ENCODE measurements at regions not wholly inside any gene's neighbourhood (a gene's known extent, or its start where the extent isn't known, plus 50 kb on each side); places are given as distances from the start of the nearest gene placed in this dataset.

DNA sequence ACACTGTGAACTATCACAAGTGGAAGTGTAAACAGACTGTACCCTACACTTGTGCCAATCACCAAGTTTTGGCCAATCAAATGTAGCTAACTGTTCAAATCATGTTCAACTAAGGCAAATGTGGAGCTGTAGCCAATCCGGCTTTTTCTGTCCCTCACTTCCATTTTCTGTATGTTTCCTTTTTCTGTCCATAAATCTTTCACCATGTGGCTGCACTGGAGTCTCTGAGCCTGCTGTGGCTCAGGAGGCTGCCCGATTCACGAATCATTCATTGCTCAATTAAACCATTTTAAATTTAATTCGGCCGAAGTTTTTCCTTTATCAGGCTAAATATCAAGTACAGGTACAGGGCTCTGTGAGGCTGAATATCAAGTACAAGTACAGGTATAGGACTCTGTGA lies 216.5 kb downstream of the RFC3 start:
- no peaks in the 10 kb centered on the region for H3K27me3 Mint-ChIP-seq
- H3K36me3 Mint-ChIP-seq (ENCODE audit: low read depth): no peaks in the 10 kb centered on the region
- H3K4me1 Mint-ChIP-seq: no peaks in the 10 kb centered on the region
- no peak overlapping the region for H3K27ac Mint-ChIP-seq
- no peak for ATAC-seq (replicated peaks)
- peaks cover 10% of the 10 kb centered on the region for H3K9me3 Mint-ChIP-seq
- H3K4me3 Mint-ChIP-seq: no peak overlapping the region

DNA sequence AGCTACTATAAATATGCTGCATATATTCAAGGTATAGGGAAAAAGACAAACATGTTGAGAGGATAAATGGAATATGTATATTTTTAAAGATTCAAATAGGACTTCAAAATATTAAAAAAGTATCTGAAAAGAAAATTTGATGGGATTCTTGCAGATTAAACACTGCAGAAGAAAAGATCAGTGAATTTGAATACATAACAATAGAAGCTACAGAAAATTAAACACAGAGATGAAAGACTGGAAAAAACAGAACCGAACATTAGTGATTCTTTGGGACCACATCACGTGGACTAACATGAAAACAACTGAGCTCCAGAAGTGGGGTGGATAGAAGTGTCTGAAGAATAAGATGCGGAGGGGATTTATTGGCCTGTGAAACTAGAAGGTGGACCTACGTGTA lies 217.2 kb downstream of the RFC3 start:
- Mint-ChIP-seq H3K9me3 (peaks cover 4% of the 10 kb centered on the region), H3K4me3 (no peak overlapping the region), H3K27me3 (no peaks in the 10 kb centered on the region), H3K4me1 (no peaks in the 10 kb centered on the region), H3K27ac (no peak overlapping the region), H3K36me3 (ENCODE audit: low read depth) (no peaks in the 10 kb centered on the region)
- no peak for ATAC-seq (replicated peaks)

DNA sequence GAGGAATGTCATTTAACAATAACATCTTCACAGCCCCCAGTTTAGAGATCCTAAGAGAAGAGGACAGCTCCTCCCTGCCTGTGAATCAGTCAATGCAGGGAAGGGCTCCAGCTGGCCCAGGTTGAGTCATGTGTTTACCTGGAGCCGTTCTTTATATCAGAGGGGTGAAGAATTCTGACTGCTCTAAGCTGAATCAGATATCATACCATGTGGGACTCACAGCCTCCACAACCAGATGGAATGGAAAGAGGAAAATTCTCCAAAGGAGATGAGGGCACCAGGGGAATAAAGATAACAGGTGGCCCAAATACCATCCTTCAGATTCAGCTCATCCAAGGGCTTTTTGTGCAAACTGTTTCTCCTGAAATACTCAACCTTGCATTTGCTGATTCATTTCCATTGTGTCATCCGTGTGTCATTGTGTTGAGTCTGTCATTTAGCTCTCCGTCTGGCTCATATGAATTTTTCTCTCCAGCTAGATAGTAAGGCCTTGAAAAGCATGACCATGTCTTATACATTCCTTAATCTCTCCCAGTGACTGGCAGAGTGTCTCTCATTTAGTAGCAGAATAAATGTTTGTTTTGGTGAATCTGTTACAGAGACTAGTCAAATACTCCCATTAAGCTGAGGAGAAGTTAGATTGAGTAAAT lies 217.9 kb downstream of the RFC3 start:
- no peaks in the 10 kb centered on the region for H3K4me1 Mint-ChIP-seq
- H3K27ac Mint-ChIP-seq: no peak overlapping the region
- H3K36me3 Mint-ChIP-seq (ENCODE audit: low read depth): no peaks in the 10 kb centered on the region
- no peak overlapping the region for H3K4me3 Mint-ChIP-seq
- peaks cover 4% of the 10 kb centered on the region for H3K9me3 Mint-ChIP-seq
- H3K27me3 Mint-ChIP-seq: no peaks in the 10 kb centered on the region
- no peak for ATAC-seq (replicated peaks)

DNA sequence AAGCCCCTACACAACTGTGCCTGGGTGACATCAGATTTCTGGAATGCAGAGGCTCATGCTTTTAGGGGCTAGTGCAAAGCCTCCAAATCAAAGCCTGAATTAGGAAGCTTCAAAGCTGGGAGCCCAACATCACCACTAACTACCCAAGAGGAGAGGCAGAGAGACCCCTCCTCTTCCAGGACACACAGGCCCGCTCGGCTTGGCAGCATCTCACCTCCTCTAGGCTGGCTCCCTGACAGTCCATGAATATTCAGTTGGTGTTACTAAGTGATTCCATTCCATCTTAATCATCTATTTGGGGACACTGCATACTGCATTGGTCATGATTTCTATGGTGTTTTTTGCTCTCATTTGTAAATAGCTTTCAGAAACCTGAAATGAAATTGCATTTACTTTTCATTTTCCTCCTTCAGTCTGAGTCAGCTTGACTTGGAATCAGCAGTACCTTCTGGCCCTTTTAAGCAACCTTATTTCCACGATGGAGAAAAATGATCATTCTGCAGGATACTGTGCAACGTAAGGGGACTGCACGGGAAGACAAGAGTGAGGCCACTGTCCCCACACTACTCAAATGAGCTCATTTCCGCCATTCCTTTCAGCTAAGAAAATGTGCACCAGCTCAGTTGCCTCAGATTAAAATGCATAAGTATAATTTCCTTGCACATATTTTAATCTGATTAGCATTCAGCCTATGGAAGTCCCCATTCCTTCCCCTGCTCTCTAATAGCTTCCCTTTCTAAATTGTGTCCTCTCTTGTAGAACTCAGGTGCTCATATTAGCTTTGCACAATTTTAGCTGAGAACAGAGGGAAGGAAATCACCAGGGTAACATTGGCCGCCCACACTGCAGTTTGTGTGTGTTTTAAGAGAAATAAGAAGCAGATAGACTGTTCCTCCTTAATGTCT lies 219.9 kb downstream of the RFC3 start:
- Mint-ChIP-seq H3K27ac (no peak overlapping the region), H3K9me3 (peaks cover 6% of the 10 kb centered on the region), H3K4me1 (no peaks in the 10 kb centered on the region), H3K36me3 (ENCODE audit: low read depth) (no peaks in the 10 kb centered on the region), H3K27me3 (no peaks in the 10 kb centered on the region), H3K4me3 (no peak overlapping the region)
- ATAC-seq (replicated peaks): no peak

DNA sequence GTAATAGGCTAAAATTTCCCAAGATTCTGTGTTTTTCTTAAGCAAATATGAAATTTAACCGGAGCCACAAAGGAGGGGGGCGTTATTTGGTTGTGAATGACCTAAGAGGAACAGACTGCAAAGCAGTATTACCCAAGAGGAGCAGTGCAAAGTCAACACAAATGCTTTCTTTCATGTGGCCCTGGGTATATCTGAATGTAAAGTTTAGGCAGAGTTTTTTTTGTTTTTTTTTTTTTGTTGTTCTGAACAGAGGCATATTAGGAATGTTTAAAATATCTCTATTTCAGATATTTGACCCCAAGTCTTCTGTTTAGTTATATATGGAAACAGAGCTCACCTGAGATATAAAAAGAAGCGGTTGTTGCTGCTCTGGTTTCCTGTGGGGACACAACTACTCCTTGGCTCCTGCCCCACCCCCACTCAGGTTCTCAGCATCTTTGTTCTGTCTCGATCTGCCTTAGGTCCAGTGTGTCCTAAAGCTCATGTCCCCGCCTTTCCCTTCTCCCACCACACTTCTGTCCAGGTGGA lies 220.7 kb downstream of the RFC3 start:
- H3K4me3 Mint-ChIP-seq: no peak overlapping the region

DNA sequence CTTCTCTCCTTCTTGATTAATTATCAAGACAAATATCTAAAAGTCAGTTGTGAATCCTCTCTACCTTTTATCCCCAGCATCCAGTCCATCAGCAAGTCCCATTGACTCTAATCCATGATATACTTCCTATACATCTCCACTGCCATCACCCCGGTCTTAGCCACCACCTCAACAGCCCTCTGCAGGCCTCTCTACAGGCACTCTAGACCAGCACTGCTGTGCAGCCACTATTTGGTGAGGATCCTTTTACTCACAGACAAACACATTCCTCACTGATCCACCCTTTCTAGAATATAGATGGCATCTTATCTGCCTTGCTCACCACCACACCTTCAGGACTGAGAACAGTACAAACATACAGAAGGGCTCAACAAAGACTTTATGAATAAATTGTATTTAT lies 221.7 kb downstream of the RFC3 start:
- H3K27me3 Mint-ChIP-seq: no peaks in the 10 kb centered on the region
- no peaks in the 10 kb centered on the region for H3K4me1 Mint-ChIP-seq
- H3K27ac Mint-ChIP-seq: no peak overlapping the region
- H3K36me3 Mint-ChIP-seq (ENCODE audit: low read depth): no peaks in the 10 kb centered on the region
- H3K9me3 Mint-ChIP-seq: peaks cover 11% of the 10 kb centered on the region
- no peak for ATAC-seq (replicated peaks)
- H3K4me3 Mint-ChIP-seq: no peak overlapping the region

More for the DNA sequence above, 220.7 kb downstream of the RFC3 start:
- no peaks in the 10 kb centered on the region for H3K27me3 Mint-ChIP-seq
- H3K27ac Mint-ChIP-seq: no peak overlapping the region
- H3K4me1 Mint-ChIP-seq: no peaks in the 10 kb centered on the region
- H3K9me3 Mint-ChIP-seq: peaks cover 11% of the 10 kb centered on the region
- ATAC-seq (replicated peaks): no peak
- H3K36me3 Mint-ChIP-seq (ENCODE audit: low read depth): no peaks in the 10 kb centered on the region

DNA sequence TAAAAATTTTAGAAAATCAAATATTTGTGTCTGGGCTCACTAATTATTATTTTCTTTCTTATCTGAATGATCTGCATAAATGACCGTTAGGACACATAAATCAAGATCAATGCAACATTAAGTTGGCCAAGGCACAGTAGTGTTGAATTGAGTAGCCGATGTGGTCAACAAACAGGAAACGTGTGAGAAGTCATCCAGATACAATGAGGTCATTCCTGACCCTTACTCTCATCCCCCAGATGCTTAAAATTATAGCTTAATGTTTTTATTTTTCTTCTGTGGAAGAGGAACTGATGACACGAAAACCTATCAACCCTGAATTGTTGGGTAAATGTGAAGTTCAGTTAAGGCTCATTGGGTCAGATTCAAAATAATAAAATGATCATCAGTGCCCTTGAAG lies 222.9 kb downstream of the RFC3 start:
- Mint-ChIP-seq H3K27ac (no peak overlapping the region), H3K36me3 (ENCODE audit: low read depth) (no peaks in the 10 kb centered on the region), H3K9me3 (peaks cover 11% of the 10 kb centered on the region), H3K27me3 (no peaks in the 10 kb centered on the region), H3K4me3 (no peak overlapping the region), H3K4me1 (no peaks in the 10 kb centered on the region)
- ATAC-seq (replicated peaks): no peak

DNA sequence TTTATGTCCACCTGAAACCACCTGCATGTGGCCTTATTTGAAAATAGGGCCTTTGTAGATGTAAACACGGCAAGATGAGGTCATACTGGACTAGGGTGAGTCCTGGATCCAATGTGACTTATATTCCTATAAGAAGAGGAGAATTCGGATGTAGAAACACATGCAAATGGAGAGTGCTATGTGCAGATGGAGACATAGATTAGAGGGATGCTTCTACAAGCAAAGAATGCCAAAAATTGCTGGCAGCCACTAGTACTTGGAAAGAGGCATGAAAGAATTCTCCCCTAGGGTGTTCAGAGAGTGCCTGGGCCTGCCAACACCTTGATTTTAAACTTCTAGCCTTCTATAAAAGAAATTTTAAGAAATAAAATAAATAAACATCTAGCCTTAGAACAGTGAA lies 226.1 kb downstream of the RFC3 start:
- H3K27ac Mint-ChIP-seq: no peak overlapping the region
- no peaks in the 10 kb centered on the region for H3K36me3 Mint-ChIP-seq (ENCODE audit: low read depth)
- no peak for ATAC-seq (replicated peaks)
- no peak overlapping the region for H3K4me3 Mint-ChIP-seq
- no peaks in the 10 kb centered on the region for H3K27me3 Mint-ChIP-seq
- peaks cover 8% of the 10 kb centered on the region for H3K9me3 Mint-ChIP-seq
- no peaks in the 10 kb centered on the region for H3K4me1 Mint-ChIP-seq

DNA sequence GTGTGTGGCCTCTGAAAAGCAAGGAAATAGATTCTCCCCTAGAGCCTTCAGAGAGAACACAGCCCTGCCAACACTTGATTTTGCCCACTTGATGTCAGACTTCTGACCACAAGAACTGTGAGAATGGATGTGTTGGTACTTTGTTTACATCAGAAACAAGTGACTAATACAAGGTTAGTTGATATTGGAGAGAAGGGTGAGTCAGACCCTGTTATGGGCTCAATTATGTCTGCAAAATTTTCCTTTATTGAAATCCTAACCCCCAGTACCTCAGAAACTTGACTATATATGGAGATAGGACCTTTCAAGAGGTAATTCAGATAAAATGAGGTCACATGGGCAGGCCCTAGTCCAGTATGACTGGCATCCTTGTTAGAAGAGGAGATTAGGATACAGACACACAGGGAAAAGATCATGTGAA lies 226.7 kb downstream of the RFC3 start:
- peaks cover 8% of the 10 kb centered on the region for H3K9me3 Mint-ChIP-seq
- H3K27ac Mint-ChIP-seq: no peak overlapping the region
- no peak overlapping the region for H3K4me3 Mint-ChIP-seq
- no peak for ATAC-seq (replicated peaks)
- no peaks in the 10 kb centered on the region for H3K4me1 Mint-ChIP-seq
- no peaks in the 10 kb centered on the region for H3K27me3 Mint-ChIP-seq
- H3K36me3 Mint-ChIP-seq (ENCODE audit: low read depth): no peaks in the 10 kb centered on the region

DNA sequence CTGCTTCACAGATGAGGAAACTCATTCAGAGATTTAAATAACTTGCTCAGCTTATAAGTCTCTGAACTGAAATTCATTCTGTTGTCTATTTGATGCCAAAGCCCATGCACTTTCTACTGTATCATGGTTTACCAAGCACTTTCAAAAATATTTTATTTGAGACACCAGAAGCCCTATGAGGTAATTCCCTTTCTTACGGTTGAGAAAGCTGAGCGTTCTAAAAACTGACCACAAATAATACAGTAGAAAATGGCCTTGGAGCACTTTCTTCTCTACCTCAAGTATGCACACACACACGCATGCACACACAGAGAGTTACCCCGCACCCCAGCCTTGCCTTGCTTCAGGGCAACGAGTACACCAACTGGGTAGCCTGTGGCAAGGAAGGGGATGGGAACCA lies 228.5 kb downstream of the RFC3 start:
- H3K27me3 Mint-ChIP-seq: no peaks in the 10 kb centered on the region
- ATAC-seq (replicated peaks): no peak
- H3K4me3 Mint-ChIP-seq: no peak overlapping the region
- H3K27ac Mint-ChIP-seq: no peak overlapping the region
- peaks cover 8% of the 10 kb centered on the region for H3K9me3 Mint-ChIP-seq
- H3K4me1 Mint-ChIP-seq: no peaks in the 10 kb centered on the region
- no peaks in the 10 kb centered on the region for H3K36me3 Mint-ChIP-seq (ENCODE audit: low read depth)

DNA sequence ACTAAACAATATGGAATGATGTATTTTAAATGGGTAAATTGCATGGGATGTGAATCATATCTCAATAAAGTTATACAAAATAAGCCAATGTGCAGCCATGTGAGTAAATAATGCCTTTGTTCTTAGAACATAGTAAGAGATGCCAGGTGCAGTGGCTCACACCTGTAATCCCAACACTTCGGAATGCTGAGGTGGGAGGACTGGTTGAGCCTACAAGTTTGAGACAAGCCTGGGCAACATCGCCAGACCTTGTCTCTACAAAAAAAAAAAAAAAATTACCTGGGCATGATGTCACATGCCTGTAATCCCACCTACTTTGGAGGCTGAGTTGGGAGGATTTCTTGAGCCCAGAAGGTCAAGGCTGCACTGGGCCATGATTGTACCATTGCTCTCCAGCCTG lies 230.7 kb downstream of the RFC3 start:
- ATAC-seq (replicated peaks): no peak
- no peaks in the 10 kb centered on the region for H3K27me3 Mint-ChIP-seq
- H3K27ac Mint-ChIP-seq: no peak overlapping the region
- no peaks in the 10 kb centered on the region for H3K4me1 Mint-ChIP-seq
- no peaks in the 10 kb centered on the region for H3K36me3 Mint-ChIP-seq (ENCODE audit: low read depth)
- H3K9me3 Mint-ChIP-seq: no peaks in the 10 kb centered on the region
- H3K4me3 Mint-ChIP-seq: no peak overlapping the region

DNA sequence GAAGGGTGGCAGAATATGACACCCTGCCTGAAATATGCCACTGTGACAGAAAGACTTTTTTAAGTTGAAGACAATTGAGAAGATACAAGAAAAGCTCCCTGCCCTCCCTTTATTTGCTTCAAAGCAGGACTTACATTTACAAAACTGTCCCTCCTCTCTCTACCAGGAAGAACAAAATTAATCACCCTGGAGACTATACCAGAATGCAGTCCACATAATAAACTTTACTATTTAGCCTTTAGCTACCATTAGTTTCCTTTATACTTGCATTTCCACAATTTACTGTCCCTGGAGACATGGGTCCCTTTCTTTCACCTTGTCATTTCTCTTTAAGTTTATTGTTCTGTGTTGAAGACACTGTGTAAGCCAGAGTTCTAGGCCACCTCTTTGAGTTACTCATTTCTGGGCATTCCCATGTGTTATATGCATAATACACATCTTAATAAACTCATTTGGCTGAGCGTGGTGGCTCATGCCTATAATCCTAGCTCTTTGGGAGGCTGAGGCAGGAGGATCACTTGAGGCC lies 238.8 kb downstream of the RFC3 start:
- no peak for ATAC-seq (replicated peaks)
- H3K27me3 Mint-ChIP-seq: no peaks in the 10 kb centered on the region
- no peak overlapping the region for H3K4me3 Mint-ChIP-seq
- H3K4me1 Mint-ChIP-seq: no peaks in the 10 kb centered on the region
- H3K36me3 Mint-ChIP-seq (ENCODE audit: low read depth): no peaks in the 10 kb centered on the region
- no peaks in the 10 kb centered on the region for H3K9me3 Mint-ChIP-seq
- H3K27ac Mint-ChIP-seq: no peak overlapping the region

DNA sequence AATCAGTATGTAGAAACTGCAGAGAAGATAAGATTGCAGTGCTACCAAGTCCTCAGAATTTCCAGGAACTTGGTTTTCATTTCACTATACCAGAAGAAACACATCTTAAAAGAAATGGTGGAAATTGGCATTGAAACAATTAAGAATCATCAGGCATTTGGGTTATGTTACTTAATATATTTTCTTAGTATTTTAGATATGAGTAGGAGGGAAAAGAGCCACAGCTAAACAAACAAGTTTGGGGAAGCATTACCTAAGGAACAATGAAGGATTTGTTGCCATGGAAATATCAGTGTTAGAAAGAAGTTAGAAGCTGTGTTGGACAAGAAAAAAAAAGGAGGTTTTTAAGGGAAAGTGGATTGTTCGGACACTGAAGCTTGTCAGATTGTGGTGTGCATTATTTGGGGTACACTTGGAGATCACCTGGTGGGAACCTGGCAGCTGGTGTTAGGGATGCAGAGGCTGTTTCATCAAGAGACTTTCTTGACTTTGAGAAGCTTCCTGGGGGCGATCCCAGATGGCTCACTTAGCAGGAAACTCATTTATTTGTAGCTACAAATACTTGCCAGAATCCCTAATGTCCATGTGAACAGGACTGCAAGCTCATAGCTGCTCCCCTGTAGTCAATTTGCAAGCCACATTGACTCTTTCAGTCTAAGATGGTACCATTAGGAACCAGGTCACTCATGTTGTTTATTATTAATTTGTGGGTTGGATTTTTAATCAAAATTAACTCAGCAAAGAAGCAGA lies 246.7 kb downstream of the RFC3 start:
- no peak overlapping the region for H3K4me3 Mint-ChIP-seq
- H3K4me1 Mint-ChIP-seq: no peaks in the 10 kb centered on the region
- no peak for ATAC-seq (replicated peaks)
- H3K9me3 Mint-ChIP-seq: no peaks in the 10 kb centered on the region
- no peaks in the 10 kb centered on the region for H3K36me3 Mint-ChIP-seq (ENCODE audit: low read depth)
- H3K27ac Mint-ChIP-seq: no peak overlapping the region
- peaks cover 3% of the 10 kb centered on the region for H3K27me3 Mint-ChIP-seq

DNA sequence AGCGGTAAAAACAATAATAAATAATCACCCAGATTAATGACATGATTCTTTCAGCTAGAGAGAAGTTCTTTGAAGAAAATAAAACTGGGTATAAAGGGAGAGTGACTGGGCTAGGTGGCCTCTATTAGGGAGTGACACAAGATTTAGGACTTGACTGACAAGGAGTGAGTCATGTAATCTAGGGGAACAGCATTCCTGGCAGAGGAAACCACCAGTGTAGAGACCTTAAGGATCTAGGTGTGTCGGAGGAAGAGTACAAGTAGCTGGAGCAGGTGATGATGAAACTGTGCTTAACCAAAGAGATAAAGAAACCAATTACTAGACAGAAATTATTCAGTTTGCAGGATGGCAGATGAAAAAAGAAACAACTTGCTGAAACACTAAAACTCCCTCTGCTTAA lies 248.0 kb downstream of the RFC3 start:
- peaks cover 3% of the 10 kb centered on the region for H3K27me3 Mint-ChIP-seq
- H3K27ac Mint-ChIP-seq: no peak overlapping the region
- no peak for ATAC-seq (replicated peaks)
- H3K9me3 Mint-ChIP-seq: no peaks in the 10 kb centered on the region
- H3K4me1 Mint-ChIP-seq: no peaks in the 10 kb centered on the region
- H3K36me3 Mint-ChIP-seq (ENCODE audit: low read depth): no peaks in the 10 kb centered on the region
- H3K4me3 Mint-ChIP-seq: no peak overlapping the region
